ENCODE measurements at regions not wholly inside any gene's neighbourhood (a gene's known extent, or its start where the extent isn't known, plus 50 kb on each side); places are given as distances from the start of the nearest gene placed in this dataset.

GRCh38 chr2:30310371-30310770 is 79.0 kb downstream of the LBH start:
- no peak for TF ChIP-seq CTCF (conservative IDR thresholded peaks at IDR 0.05; ENCODE audit: low read depth, low read length)
- no peak for TF ChIP-seq EZH2 (IDR thresholded peaks at IDR 0.05; ENCODE audit: borderline replicate concordance, low read depth, low read length, poor library complexity, severe bottlenecking)

Data from A673 (cell line).